Fibroblast of lung (primary cell): ENCODE measurements at regions not wholly inside any gene's neighbourhood (a gene's known extent, or its start where the extent isn't known, plus 50 kb on each side); places are given as distances from the start of the nearest gene placed in this dataset.

Experiments
- DNase-seq, 2 donors: peaks; one replicate each; pipeline versions ENCODE4 v3.0.0 to v3.0.0-alpha.2; 2010; ENCODE audit warnings: low read depth in 2 of 2
- H2AFZ ChIP-seq: 2 replicates; pipeline ENCODE4 v1.5.1; 2012; ENCODE audit warnings: low read length, control low read depth, inconsistent platforms
- H3K27ac ChIP-seq: 2 replicates; pipeline ENCODE4 v1.5.1; 2011; ENCODE audit warnings: low read length, control low read depth; ENCODE audit not compliant: insufficient read depth
- H3K27me3 ChIP-seq: 2 replicates; pipeline ENCODE4 v1.5.1; 2011; ENCODE audit warnings: mild to moderate bottlenecking, low read length; ENCODE audit not compliant: control insufficient read depth, insufficient read depth
- H3K36me3 ChIP-seq: 2 replicates; pipeline ENCODE4 v1.5.1; 2011; ENCODE audit warnings: low read length; ENCODE audit not compliant: control insufficient read depth, insufficient read depth
- H3K4me1 ChIP-seq: 2 replicates; pipeline ENCODE4 v1.5.1; 2011; ENCODE audit warnings: low read length; ENCODE audit not compliant: control insufficient read depth, insufficient read depth; ENCODE audit errors: extremely low read depth
- H3K4me2 ChIP-seq: 2 replicates; pipeline ENCODE4 v1.5.1; 2011; ENCODE audit warnings: low read length, control low read depth; ENCODE audit not compliant: insufficient read depth; ENCODE audit errors: extremely low read depth
- H3K4me3 ChIP-seq, 4 experiments: fragments of 200-600 bp in 1 of 4; sonication (generic) in 1 of 4; replicated peaks in 1 of 4; 2 replicates each; pipeline ENCODE4 v1.5.1; 2011 to 2016; ENCODE audit warnings: low read length in 4 of 4, low read depth in 3 of 4, mild to moderate bottlenecking in 3 of 4, control low read depth in 2 of 4, inconsistent platforms in 1 of 4, mixed read lengths in 1 of 4; ENCODE audit not compliant: insufficient read depth in 1 of 4; ENCODE audit errors: control extremely low read depth in 1 of 4
- H3K79me2 ChIP-seq: 2 replicates; pipeline ENCODE4 v1.5.1; 2012; ENCODE audit warnings: mild to moderate bottlenecking, low read length, inconsistent platforms; ENCODE audit not compliant: control insufficient read depth, insufficient read depth
- H3K9ac ChIP-seq: 2 replicates; pipeline ENCODE4 v1.5.1; 2011; ENCODE audit warnings: mild to moderate bottlenecking, low read length, control low read depth; ENCODE audit not compliant: insufficient read depth
- H3K9me3 ChIP-seq: 2 replicates; pipeline ENCODE4 v1.5.1; 2012; ENCODE audit warnings: low read depth, low read length; ENCODE audit not compliant: control insufficient read depth, insufficient read depth
- H4K20me1 ChIP-seq: 2 replicates; pipeline ENCODE4 v1.5.1; 2011; ENCODE audit warnings: low read length; ENCODE audit not compliant: control insufficient read depth, insufficient read depth; ENCODE audit errors: extremely low read depth
- CTCF ChIP-seq, 2 donors: IDR thresholded peaks in 1 of 2; conservative IDR thresholded peaks in 1 of 2; 1 replicate in 1 of 2; 2 replicates in 1 of 2; pipeline ENCODE4 v1.5.1; 2011 to 2012; ENCODE audit warnings: low read length in 2 of 2, control low read depth in 1 of 2, inconsistent platforms in 1 of 2, low read depth in 1 of 2, mild to moderate bottlenecking in 1 of 2
- EZH2 ChIP-seq: IDR thresholded peaks from 2 replicates; pipeline ENCODE4 v1.5.1; 2012; ENCODE audit warnings: low read length, control low read depth, mild to moderate bottlenecking; ENCODE audit errors: missing control alignments

DNA sequence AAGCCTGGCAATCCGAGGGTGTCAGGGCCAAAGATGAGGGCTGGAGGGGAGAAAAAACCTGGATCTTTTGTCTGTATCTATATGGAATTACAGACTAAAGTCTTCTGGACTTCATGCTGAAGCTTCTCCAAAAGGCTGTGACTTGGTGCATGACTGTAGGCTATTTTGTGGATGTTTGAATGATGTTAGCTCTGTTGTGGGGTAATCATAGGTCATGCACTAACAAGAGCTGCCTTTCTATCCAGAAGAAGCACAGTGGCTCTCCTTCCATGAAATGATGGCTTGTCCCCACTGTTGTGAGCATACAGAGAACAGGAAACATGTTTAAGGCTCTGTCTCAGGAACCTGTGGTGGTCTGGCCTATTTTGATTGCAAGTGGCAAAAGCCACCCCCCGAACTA lies 263.3 kb upstream of the PLET1 start:
- no peaks in the 10 kb centered on the region for H3K36me3 ChIP-seq
- H2AFZ ChIP-seq: no peak overlapping the region
- H4K20me1 ChIP-seq: no peaks in the 10 kb centered on the region
- H3K4me2 ChIP-seq: no peak overlapping the region
- no peak for DNase-seq
- H3K79me2 ChIP-seq: no peaks in the 10 kb centered on the region
- no peaks in the 10 kb centered on the region for H3K9me3 ChIP-seq
- no peaks in the 10 kb centered on the region for H3K27me3 ChIP-seq
- no peaks in the 10 kb centered on the region for H3K4me1 ChIP-seq
- no peak overlapping the region for H3K4me3 ChIP-seq
- no peak overlapping the region for H3K9ac ChIP-seq
- no peak for TF ChIP-seq CTCF (conservative IDR thresholded peaks at IDR 0.05 in 1 of 2, IDR thresholded peaks at IDR 0.05 in 1 of 2; ENCODE audit: low read depth in 1 of 2, low read length in 2 of 2)
- no peak for TF ChIP-seq EZH2
- H3K27ac ChIP-seq: no peak overlapping the region

- Histone ChIP-seq H2AFZ (no peak overlapping the region), H3K27ac (no peak overlapping the region), H3K27me3 (no peaks in the 10 kb centered on the region), H3K4me1 (no peaks in the 10 kb centered on the region), H3K79me2 (no peaks in the 10 kb centered on the region), H4K20me1 (no peaks in the 10 kb centered on the region), H3K36me3 (no peaks in the 10 kb centered on the region), H3K9me3 (no peaks in the 10 kb centered on the region), H3K4me2 (no peak overlapping the region), H3K4me3 (no peak overlapping the region), H3K9ac (no peak overlapping the region)
- TF ChIP-seq CTCF (conservative IDR thresholded peaks at IDR 0.05 in 1 of 2, IDR thresholded peaks at IDR 0.05 in 1 of 2; ENCODE audit: low read depth in 1 of 2, low read length in 2 of 2): no peak
- no peak for TF ChIP-seq EZH2
- DNase-seq: no peak
Observed at GRCh38 chr11:112524798-112525197, 264.1 kb upstream of the PLET1 start.

- H3K4me3 ChIP-seq: no peak overlapping the region
- no peaks in the 10 kb centered on the region for H3K9me3 ChIP-seq
- no peak overlapping the region for H3K9ac ChIP-seq
- no peak overlapping the region for H3K27ac ChIP-seq
- no peaks in the 10 kb centered on the region for H3K79me2 ChIP-seq
- no peaks in the 10 kb centered on the region for H3K4me1 ChIP-seq
- no peaks in the 10 kb centered on the region for H4K20me1 ChIP-seq
- TF ChIP-seq CTCF (conservative IDR thresholded peaks at IDR 0.05 in 1 of 2, IDR thresholded peaks at IDR 0.05 in 1 of 2; ENCODE audit: low read depth in 1 of 2, low read length in 2 of 2) (no peak), EZH2 (no peak)
- no peak overlapping the region for H2AFZ ChIP-seq
- H3K36me3 ChIP-seq: no peaks in the 10 kb centered on the region
- DNase-seq: peak; percentile 12 to 25
- no peaks in the 10 kb centered on the region for H3K27me3 ChIP-seq
- no peak overlapping the region for H3K4me2 ChIP-seq
Observed at GRCh38 chr11:112525270-112525669, 264.6 kb upstream of the PLET1 start.
